BE2C (cell line): ENCODE measurements at regions not wholly inside any gene's neighbourhood (a gene's known extent, or its start where the extent isn't known, plus 50 kb on each side); places are given as distances from the start of the nearest gene placed in this dataset.

Experiments
- DNase-seq: peaks from one replicate; pipeline ENCODE4 v3.0.0-alpha.2; 2020
- H3K27me3 ChIP-seq: fragments of 250-450 bp; sonication (Bioruptor Pico); 2 replicates; pipeline ENCODE4 v1.5.1; 2020; ENCODE audit warnings: mild to moderate bottlenecking
- H3K36me3 ChIP-seq: fragments of 250-450 bp; sonication (Bioruptor Pico); 2 replicates; pipeline ENCODE4 v1.5.1; 2020; ENCODE audit warnings: mild to moderate bottlenecking
- H3K4me1 ChIP-seq: fragments of 250-450 bp; sonication (Bioruptor Pico); 2 replicates; pipeline ENCODE4 v1.5.1; 2020
- H3K4me3 ChIP-seq: 2 replicates; pipeline ENCODE4 v1.5.1; 2011; ENCODE audit warnings: low read depth, low read length
- H3K9me3 ChIP-seq: fragments of 250-450 bp; sonication (Bioruptor Pico); 2 replicates; pipeline ENCODE4 v1.5.1; 2020
- TF ChIP-seq, protein P1 (sequence below): IDR thresholded peaks from 2 replicates; pipeline ENCODE4 v1.5.1; 2012; ENCODE audit warnings: mild to moderate bottlenecking, low read depth, low read length

DNA sequence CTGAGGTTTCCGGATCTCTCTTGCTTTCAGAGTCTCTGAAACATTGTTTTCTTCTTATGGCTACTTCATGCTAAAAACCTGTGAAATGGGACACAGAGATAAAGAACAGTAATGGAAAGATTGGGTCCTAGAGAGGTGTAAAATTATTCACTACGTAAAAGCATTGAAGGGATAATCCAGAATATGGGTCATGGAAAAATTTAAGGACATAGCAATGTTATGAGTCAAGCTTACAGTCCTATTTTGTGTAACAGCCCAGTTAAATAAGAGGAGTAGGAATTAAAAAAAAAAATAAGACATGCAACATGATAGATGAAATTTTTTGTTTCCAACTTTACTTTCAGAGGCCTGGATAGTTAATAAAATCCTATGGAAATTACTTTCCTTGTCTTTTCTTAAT, 61.9 kb upstream of the ELL2 start:
- DNase-seq = no peak

DNA sequence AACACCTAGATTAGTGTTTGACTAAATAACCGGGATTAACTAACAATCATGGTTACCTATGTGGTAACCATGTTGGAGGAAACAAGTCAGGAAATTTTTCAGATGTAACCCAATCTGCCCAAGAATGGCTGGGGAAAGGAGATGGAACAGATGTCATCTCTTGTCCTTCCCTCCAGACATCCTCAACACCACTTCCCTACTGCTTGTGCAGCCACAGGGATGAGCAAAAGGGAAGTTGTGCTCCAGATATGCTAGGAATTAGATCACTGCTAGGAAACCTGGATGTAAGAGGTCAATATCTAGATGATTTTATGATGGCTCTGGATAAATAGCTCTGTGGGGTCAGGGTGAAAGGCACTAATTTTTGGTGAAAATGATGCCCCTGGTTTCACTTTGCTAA, 61.3 kb upstream of the ELL2 start:
- TF ChIP-seq, protein P1, sequence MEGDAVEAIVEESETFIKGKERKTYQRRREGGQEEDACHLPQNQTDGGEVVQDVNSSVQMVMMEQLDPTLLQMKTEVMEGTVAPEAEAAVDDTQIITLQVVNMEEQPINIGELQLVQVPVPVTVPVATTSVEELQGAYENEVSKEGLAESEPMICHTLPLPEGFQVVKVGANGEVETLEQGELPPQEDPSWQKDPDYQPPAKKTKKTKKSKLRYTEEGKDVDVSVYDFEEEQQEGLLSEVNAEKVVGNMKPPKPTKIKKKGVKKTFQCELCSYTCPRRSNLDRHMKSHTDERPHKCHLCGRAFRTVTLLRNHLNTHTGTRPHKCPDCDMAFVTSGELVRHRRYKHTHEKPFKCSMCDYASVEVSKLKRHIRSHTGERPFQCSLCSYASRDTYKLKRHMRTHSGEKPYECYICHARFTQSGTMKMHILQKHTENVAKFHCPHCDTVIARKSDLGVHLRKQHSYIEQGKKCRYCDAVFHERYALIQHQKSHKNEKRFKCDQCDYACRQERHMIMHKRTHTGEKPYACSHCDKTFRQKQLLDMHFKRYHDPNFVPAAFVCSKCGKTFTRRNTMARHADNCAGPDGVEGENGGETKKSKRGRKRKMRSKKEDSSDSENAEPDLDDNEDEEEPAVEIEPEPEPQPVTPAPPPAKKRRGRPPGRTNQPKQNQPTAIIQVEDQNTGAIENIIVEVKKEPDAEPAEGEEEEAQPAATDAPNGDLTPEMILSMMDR = no peak
- no peak for DNase-seq
- no peaks in the 10 kb centered on the region for H3K9me3 ChIP-seq

More for the DNA sequence above, 61.9 kb upstream of the ELL2 start:
- Histone ChIP-seq H3K9me3 (no peaks in the 10 kb centered on the region), H3K4me1 (no peaks in the 10 kb centered on the region), H3K36me3 (no peaks in the 10 kb centered on the region), H3K27me3 (no peaks in the 10 kb centered on the region), H3K4me3 (no peak overlapping the region)
- TF ChIP-seq, protein P1 = no peak

DNA sequence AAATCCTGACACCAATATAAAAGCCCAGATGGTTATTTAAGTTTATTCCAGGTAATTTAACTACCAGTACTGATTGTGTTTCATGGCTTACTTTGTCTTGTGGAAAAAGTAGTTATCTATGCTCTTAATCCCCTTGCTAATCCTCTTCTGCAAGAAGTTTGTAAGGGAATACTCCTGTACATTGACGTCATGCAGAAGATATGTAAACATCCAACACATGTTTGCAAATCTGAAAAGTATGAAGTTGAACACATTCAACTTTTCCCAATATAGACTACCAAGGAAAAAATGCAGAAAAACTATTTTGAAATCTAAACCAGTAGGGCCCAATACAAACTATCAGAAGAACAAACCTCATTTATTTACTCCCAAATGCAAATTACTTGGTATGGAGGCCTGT, 56.3 kb upstream of the ELL2 start:
- H3K4me1 ChIP-seq = no peaks in the 10 kb centered on the region; the same call in 1 of the 2 replicates

More for the DNA sequence above, 61.3 kb upstream of the ELL2 start:
- H3K27me3 ChIP-seq = no peaks in the 10 kb centered on the region
- no peaks in the 10 kb centered on the region for H3K4me1 ChIP-seq
- H3K36me3 ChIP-seq = no peaks in the 10 kb centered on the region
- H3K4me3 ChIP-seq = no peak overlapping the region

DNA sequence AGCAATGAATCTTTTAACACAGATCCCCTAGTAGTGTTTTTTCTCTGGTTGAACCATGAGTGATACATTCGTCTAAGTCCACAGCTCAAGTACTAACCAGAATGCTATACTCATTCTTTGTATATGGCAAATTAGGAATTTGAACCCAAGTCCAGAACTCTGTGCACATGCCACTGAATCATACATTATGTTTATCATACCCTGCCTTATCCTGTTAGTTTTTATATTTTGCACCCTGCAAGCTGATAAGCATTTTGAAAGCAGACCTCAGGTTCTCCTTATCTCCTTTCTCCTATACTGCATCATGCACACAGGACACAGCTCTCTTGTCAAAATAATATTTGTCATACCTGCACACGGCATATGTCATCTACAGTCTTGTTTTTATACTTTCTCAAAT, 54.6 kb upstream of the ELL2 start:
- Histone ChIP-seq H3K36me3 (no peaks in the 10 kb centered on the region), H3K4me3 (no peak overlapping the region), H3K9me3 (no peaks in the 10 kb centered on the region), H3K27me3 (no peaks in the 10 kb centered on the region), H3K4me1 (no peaks in the 10 kb centered on the region; the same call in 1 of the 2 replicates)
- TF ChIP-seq, protein P1 = no peak
- DNase-seq = no peak

More for the DNA sequence above, 56.3 kb upstream of the ELL2 start:
- H3K36me3 ChIP-seq = no peaks in the 10 kb centered on the region
- DNase-seq = no peak
- no peaks in the 10 kb centered on the region for H3K9me3 ChIP-seq
- TF ChIP-seq, protein P1 = no peak
- H3K27me3 ChIP-seq = no peaks in the 10 kb centered on the region
- no peak overlapping the region for H3K4me3 ChIP-seq

DNA sequence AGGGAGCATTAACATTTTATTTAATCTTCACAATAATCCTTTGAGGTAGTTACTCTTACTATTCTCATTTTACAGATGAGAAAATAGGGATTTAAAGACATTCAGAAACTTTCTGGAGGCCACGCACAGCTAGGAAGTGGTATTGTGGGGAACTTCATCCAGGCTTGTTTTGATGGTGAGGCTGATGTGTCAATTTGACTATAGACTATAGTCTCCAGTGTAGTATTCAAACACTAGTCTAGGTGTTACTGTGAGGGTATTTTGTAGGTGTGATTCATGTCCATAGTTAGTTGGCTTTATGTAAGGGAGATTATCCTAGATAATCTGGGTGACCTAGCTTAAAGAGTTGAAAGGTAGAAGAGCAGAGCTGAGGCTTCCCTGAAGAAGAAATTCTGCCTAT, 54.1 kb upstream of the ELL2 start:
- no peak overlapping the region for H3K4me3 ChIP-seq
- no peaks in the 10 kb centered on the region for H3K36me3 ChIP-seq
- TF ChIP-seq, protein P1 = no peak
- no peaks in the 10 kb centered on the region for H3K27me3 ChIP-seq
- H3K9me3 ChIP-seq = no peaks in the 10 kb centered on the region
- no peaks in the 10 kb centered on the region; the same call in 1 of the 2 replicates for H3K4me1 ChIP-seq
- DNase-seq = no peak

DNA sequence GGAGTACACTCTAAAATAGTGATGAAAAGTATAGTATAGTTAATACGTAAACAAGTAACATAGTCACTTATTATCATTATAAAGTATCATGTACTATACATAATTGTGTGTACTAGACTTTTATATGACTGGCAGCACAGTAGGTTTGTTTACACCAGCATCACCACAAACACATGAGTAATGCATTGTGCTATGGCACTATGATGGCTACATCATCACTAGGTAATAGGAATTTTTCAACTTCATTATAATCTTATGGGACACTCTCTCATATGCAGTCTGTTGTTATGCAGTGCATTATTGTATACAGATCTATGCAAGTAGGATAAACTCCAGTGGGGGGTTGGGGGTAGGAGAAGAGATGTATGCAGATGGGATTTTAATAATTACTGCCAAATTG, 52.7 kb upstream of the ELL2 start:
- H3K9me3 ChIP-seq = no peaks in the 10 kb centered on the region
- TF ChIP-seq, protein P1 = no peak
- H3K4me1 ChIP-seq = no peaks in the 10 kb centered on the region; the same call in 1 of the 2 replicates
- H3K4me3 ChIP-seq = no peak overlapping the region
- no peak for DNase-seq
- no peaks in the 10 kb centered on the region for H3K27me3 ChIP-seq
- no peaks in the 10 kb centered on the region for H3K36me3 ChIP-seq
